ENCODE measurements at regions not wholly inside any gene's neighbourhood (a gene's known extent, or its start where the extent isn't known, plus 50 kb on each side); places are given as distances from the start of the nearest gene placed in this dataset.

GRCh38 chr1:72564749-72565148 is 282.4 kb upstream of the NEGR1 start (continued):
- TF ChIP-seq ZNF462 (CRISPR knock-in tag; IDR thresholded peaks at IDR 0.05) (no peak), NANOG (IDR thresholded peaks at IDR 0.05; ENCODE audit: borderline replicate concordance) (no peak), ZNF331 (CRISPR knock-in tag; IDR thresholded peaks at IDR 0.05; ENCODE audit: low read depth) (no peak), POLR2AphosphoS5 (IDR thresholded peaks at IDR 0.05; ENCODE audit: low read depth) (no peak), STAT1 (IDR thresholded peaks at IDR 0.05; ENCODE audit: unreplicated experiment) (no peak), JUNB (IDR thresholded peaks at IDR 0.05; ENCODE audit: unreplicated experiment) (no peak), CREB1 (CRISPR knock-in tag; IDR thresholded peaks at IDR 0.05; ENCODE audit: low read depth) (no peak)

GRCh38 chr1:72557446-72558049 is 275.2 kb upstream of the NEGR1 start:
- H3K4me1 ChIP-seq (ENCODE audit: insufficient read depth): no peaks in the 10 kb centered on the region
- no peak overlapping the region for H3K4me2 ChIP-seq
- Mint-ChIP-seq H3K9me3 (no peaks in the 10 kb centered on the region), H3K27me3 (ENCODE audit: insufficient read depth, low read depth, poor library complexity) (no peaks in the 10 kb centered on the region), H3K4me3 (no peak overlapping the region), H3K27ac (peak overlapping the region; percentile 76), H3K4me1 (peaks cover 9% of the 10 kb centered on the region; the same call in 2 of the 3 replicates), H3K36me3 (ENCODE audit: low read depth) (no peaks in the 10 kb centered on the region)
- no peaks in the 10 kb centered on the region for H3K27me3 ChIP-seq (ENCODE audit: insufficient read depth)
- H2AFZ ChIP-seq: no peak overlapping the region
- H3K4me3 ChIP-seq: no peak overlapping the region
- no peaks in the 10 kb centered on the region for H4K20me1 ChIP-seq (replicated peaks; ENCODE audit: insufficient read depth)
- H3F3A ChIP-seq (replicated peaks; ENCODE audit: low read depth): no peaks in the 10 kb centered on the region
- ATAC-seq (peak; percentile 97), DNase-seq (ENCODE audit: low spot score) (peak; percentile 74)
- H3K27ac ChIP-seq (ENCODE audit: low read depth): no peak overlapping the region
- no peaks in the 10 kb centered on the region for H3K79me2 ChIP-seq (replicated peaks; ENCODE audit: insufficient read depth)
- H3K36me3 ChIP-seq (ENCODE audit: insufficient read depth): no peaks in the 10 kb centered on the region
- TF ChIP-seq CTCF (conservative IDR thresholded peaks at IDR 0.05; ENCODE audit: low read depth in 2 of 2): peak; percentile 55 to 64
- no peak for TF ChIP-seq REST (IDR thresholded peaks at IDR 0.05; ENCODE audit: unreplicated experiment)
- no peaks in the 10 kb centered on the region for H3K9me2 ChIP-seq (ENCODE audit: insufficient read depth)

Data from GM23338 (cell line).